ENCODE measurements at regions not wholly inside any gene's neighbourhood (a gene's known extent, or its start where the extent isn't known, plus 50 kb on each side); places are given as distances from the start of the nearest gene placed in this dataset.

DNA sequence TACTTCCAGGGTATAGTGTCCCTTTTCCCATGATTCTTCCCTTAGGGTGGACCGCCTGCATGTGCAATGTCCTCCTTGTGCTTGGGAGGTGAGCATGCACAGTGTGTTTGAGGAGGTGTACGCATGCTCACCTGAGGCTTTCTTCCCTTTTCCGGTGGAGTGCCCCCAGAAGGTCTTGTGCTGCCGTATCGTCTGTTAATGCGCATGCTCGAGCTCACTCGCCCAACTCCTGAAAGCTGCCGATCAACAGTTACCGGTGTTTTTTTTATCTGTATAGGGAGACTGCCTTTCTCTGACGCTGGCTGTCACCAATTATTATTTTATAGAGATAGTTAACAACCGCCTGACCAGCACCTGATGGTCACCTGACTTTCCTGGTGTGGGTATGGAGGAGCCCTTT, 458.8 kb upstream of the MEX3C start:
- WGBS (ENCODE audit: low lambda C conversion rate) = 70% methylated on average over 12 of the region's 12 CpGs
- ChIA-PET POLR2A (no interaction called here), CTCF (interaction anchor here (2.3 kb wide), 1 partner anchor 35 kb away, joined by 7 read pairs; no protein-coding TSS in a partner anchor)
- no peak overlapping the region for H3K9ac ChIP-seq
- H3K4me1 ChIP-seq (ENCODE audit: control insufficient read depth in 1 of 2, insufficient read depth in 2 of 2, low read depth in 1 of 2, low read length in 1 of 2) = peaks cover 0 to 13% of the 10 kb centered on the region in 2 experiments; a peak in 1 of 4 replicates
- H3K27ac ChIP-seq (ENCODE audit: low read depth in 2 of 2, low read length in 1 of 2) = no peak overlapping the region
- TF ChIP-seq, protein P1, sequence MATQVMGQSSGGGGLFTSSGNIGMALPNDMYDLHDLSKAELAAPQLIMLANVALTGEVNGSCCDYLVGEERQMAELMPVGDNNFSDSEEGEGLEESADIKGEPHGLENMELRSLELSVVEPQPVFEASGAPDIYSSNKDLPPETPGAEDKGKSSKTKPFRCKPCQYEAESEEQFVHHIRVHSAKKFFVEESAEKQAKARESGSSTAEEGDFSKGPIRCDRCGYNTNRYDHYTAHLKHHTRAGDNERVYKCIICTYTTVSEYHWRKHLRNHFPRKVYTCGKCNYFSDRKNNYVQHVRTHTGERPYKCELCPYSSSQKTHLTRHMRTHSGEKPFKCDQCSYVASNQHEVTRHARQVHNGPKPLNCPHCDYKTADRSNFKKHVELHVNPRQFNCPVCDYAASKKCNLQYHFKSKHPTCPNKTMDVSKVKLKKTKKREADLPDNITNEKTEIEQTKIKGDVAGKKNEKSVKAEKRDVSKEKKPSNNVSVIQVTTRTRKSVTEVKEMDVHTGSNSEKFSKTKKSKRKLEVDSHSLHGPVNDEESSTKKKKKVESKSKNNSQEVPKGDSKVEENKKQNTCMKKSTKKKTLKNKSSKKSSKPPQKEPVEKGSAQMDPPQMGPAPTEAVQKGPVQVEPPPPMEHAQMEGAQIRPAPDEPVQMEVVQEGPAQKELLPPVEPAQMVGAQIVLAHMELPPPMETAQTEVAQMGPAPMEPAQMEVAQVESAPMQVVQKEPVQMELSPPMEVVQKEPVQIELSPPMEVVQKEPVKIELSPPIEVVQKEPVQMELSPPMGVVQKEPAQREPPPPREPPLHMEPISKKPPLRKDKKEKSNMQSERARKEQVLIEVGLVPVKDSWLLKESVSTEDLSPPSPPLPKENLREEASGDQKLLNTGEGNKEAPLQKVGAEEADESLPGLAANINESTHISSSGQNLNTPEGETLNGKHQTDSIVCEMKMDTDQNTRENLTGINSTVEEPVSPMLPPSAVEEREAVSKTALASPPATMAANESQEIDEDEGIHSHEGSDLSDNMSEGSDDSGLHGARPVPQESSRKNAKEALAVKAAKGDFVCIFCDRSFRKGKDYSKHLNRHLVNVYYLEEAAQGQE (IDR thresholded peaks at IDR 0.05; ENCODE audit: low read depth, low read length) = no peak
- TF ChIP-seq POLR2AphosphoS5 (IDR thresholded peaks at IDR 0.05; ENCODE audit: low read depth, low read length) (no peak), SIN3A (IDR thresholded peaks at IDR 0.05; ENCODE audit: borderline replicate concordance, low read depth, low read length) (no peak), RFX5 (IDR thresholded peaks at IDR 0.05; ENCODE audit: low read length) (no peak), EP300 (IDR thresholded peaks at IDR 0.05; ENCODE audit: borderline replicate concordance in 1 of 2, low read depth in 1 of 2, low read length in 1 of 2) (no peak), EZH2phosphoT487 (IDR thresholded peaks at IDR 0.05; ENCODE audit: borderline replicate concordance, low read depth) (no peak), TAF1 (IDR thresholded peaks at IDR 0.05; ENCODE audit: borderline replicate concordance, low read depth, low read length) (no peak), TEAD4 (IDR thresholded peaks at IDR 0.05; ENCODE audit: borderline replicate concordance, insufficient read depth) (no peak), MEF2A (IDR thresholded peaks at IDR 0.05; ENCODE audit: borderline replicate concordance, low read depth) (no peak), GATA2 (CRISPR knock-in tag; IDR thresholded peaks at IDR 0.05) (no peak), YY1 (IDR thresholded peaks at IDR 0.05; ENCODE audit: low read depth) (no peak), FOXM1 (IDR thresholded peaks at IDR 0.05; ENCODE audit: low read depth) (no peak), TCF12 (IDR thresholded peaks at IDR 0.05) (no peak), ELF1 (IDR thresholded peaks at IDR 0.05) (no peak)
- TF ChIP-seq, protein P2, sequence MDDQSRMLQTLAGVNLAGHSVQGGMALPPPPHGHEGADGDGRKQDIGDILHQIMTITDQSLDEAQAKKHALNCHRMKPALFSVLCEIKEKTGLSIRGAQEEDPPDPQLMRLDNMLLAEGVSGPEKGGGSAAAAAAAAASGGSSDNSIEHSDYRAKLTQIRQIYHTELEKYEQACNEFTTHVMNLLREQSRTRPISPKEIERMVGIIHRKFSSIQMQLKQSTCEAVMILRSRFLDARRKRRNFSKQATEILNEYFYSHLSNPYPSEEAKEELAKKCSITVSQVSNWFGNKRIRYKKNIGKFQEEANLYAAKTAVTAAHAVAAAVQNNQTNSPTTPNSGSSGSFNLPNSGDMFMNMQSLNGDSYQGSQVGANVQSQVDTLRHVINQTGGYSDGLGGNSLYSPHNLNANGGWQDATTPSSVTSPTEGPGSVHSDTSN (IDR thresholded peaks at IDR 0.05) = no peak
- TF ChIP-seq, protein P3, sequence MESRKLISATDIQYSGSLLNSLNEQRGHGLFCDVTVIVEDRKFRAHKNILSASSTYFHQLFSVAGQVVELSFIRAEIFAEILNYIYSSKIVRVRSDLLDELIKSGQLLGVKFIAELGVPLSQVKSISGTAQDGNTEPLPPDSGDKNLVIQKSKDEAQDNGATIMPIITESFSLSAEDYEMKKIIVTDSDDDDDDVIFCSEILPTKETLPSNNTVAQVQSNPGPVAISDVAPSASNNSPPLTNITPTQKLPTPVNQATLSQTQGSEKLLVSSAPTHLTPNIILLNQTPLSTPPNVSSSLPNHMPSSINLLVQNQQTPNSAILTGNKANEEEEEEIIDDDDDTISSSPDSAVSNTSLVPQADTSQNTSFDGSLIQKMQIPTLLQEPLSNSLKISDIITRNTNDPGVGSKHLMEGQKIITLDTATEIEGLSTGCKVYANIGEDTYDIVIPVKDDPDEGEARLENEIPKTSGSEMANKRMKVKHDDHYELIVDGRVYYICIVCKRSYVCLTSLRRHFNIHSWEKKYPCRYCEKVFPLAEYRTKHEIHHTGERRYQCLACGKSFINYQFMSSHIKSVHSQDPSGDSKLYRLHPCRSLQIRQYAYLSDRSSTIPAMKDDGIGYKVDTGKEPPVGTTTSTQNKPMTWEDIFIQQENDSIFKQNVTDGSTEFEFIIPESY (IDR thresholded peaks at IDR 0.05; ENCODE audit: borderline replicate concordance, low read depth) = no peak
- TF ChIP-seq, protein P4, sequence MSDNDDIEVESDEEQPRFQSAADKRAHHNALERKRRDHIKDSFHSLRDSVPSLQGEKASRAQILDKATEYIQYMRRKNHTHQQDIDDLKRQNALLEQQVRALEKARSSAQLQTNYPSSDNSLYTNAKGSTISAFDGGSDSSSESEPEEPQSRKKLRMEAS (IDR thresholded peaks at IDR 0.05; ENCODE audit: low read depth) = no peak
- TF ChIP-seq, protein P5, sequence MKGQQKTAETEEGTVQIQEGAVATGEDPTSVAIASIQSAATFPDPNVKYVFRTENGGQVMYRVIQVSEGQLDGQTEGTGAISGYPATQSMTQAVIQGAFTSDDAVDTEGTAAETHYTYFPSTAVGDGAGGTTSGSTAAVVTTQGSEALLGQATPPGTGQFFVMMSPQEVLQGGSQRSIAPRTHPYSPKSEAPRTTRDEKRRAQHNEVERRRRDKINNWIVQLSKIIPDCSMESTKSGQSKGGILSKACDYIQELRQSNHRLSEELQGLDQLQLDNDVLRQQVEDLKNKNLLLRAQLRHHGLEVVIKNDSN (IDR thresholded peaks at IDR 0.05; ENCODE audit: borderline replicate concordance, low read depth) = no peak
- no peaks in the 10 kb centered on the region for H3F3A ChIP-seq (replicated peaks; ENCODE audit: insufficient read depth)
- no peaks in the 10 kb centered on the region for H3K79me2 ChIP-seq (ENCODE audit: insufficient read depth)
- H3K36me3 ChIP-seq (replicated peaks in 1 of 2; ENCODE audit: control insufficient read depth in 1 of 2, insufficient read depth in 2 of 2, low read length in 1 of 2) = no peaks in the 10 kb centered on the region
- no peak overlapping the region for H3K4me3 ChIP-seq (ENCODE audit: low read depth in 2 of 2, low read length in 1 of 2)
- H2AFZ ChIP-seq (ENCODE audit: low read depth) = no peak overlapping the region
- H3K9me3 ChIP-seq = no peaks in the 10 kb centered on the region
- H3K4me2 ChIP-seq = no peak overlapping the region
- H4K20me1 ChIP-seq (ENCODE audit: insufficient read depth) = no peaks in the 10 kb centered on the region
- no peak for DNase-seq
- no peaks in the 10 kb centered on the region for H3K27me3 ChIP-seq (ENCODE audit: insufficient read depth)
- H3K9me2 ChIP-seq = no peaks in the 10 kb centered on the region

Measured in SK-N-SH (cell line).